ENCODE measurements at regions not wholly inside any gene's neighbourhood (a gene's known extent, or its start where the extent isn't known, plus 50 kb on each side); places are given as distances from the start of the nearest gene placed in this dataset.

DNA sequence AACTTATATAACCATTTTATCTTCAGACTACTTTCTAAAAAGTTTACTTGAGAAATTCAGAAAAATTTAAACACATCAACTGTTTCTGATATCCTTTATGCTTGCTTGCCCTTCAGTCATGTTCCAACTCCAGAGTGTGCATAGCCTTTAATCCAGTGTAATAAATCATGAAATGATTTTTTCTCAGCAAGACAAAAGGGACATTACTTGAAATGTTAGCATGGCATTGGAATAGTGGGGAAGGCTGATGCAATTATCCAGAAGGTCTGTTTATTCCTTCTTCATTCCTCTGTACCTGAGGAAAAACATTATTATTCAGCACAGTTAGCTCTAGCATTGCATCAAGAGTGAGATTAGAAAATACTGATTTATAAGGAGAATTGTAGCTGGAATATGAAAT, 209.9 kb downstream of the SLC7A11 start:
- no peak for TF ChIP-seq POLR2A (IDR thresholded peaks at IDR 0.05)
- TF ChIP-seq, protein P1, sequence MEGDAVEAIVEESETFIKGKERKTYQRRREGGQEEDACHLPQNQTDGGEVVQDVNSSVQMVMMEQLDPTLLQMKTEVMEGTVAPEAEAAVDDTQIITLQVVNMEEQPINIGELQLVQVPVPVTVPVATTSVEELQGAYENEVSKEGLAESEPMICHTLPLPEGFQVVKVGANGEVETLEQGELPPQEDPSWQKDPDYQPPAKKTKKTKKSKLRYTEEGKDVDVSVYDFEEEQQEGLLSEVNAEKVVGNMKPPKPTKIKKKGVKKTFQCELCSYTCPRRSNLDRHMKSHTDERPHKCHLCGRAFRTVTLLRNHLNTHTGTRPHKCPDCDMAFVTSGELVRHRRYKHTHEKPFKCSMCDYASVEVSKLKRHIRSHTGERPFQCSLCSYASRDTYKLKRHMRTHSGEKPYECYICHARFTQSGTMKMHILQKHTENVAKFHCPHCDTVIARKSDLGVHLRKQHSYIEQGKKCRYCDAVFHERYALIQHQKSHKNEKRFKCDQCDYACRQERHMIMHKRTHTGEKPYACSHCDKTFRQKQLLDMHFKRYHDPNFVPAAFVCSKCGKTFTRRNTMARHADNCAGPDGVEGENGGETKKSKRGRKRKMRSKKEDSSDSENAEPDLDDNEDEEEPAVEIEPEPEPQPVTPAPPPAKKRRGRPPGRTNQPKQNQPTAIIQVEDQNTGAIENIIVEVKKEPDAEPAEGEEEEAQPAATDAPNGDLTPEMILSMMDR (IDR thresholded peaks at IDR 0.05) = no peak
- no peak for TF ChIP-seq EP300 (IDR thresholded peaks at IDR 0.05)
- TF ChIP-seq POLR2AphosphoS5 (IDR thresholded peaks at IDR 0.05) = no peak

Measured in suprapubic skin (tissue), 4 donors.